GM23338 (cell line): ENCODE measurements at regions not wholly inside any gene's neighbourhood (a gene's known extent, or its start where the extent isn't known, plus 50 kb on each side); places are given as distances from the start of the nearest gene placed in this dataset.

Source experiments
- ATAC-seq: fragments of 200-7000 bp; cut with Tn5 transposase; 3 replicates; pipeline ENCODE4 v1.9.1; 2020
- DNase-seq: peaks from one replicate; pipeline ENCODE4 v3.0.0-alpha.2; 2015; ENCODE audit warnings: low spot score
- H2AFZ ChIP-seq: fragments of 200-600 bp; sonication (generic); 2 replicates; pipeline ENCODE4 v1.8.0; 2016; ENCODE audit warnings: antibody characterized with exemption, mild to moderate bottlenecking, moderate library complexity
- H3F3A ChIP-seq: fragments of 200-600 bp; sonication (generic); replicated peaks from 2 replicates; pipeline ENCODE4 v1.8.0; 2017; ENCODE audit warnings: antibody characterized with exemption, mixed run types, low read depth
- H3K27ac ChIP-seq: fragments of 200-600 bp; sonication (generic); 2 replicates; pipeline ENCODE4 v1.6.1; 2016; ENCODE audit warnings: low read depth
- H3K27me3 ChIP-seq: fragments of 200-600 bp; sonication (generic); 2 replicates; pipeline ENCODE4 v1.8.0; 2016; ENCODE audit warnings: mild to moderate bottlenecking, mixed run types, moderate library complexity; ENCODE audit not compliant: insufficient read depth
- H3K36me3 ChIP-seq: fragments of 200-600 bp; sonication (generic); 2 replicates; pipeline ENCODE4 v1.8.0; 2016; ENCODE audit warnings: mild to moderate bottlenecking; ENCODE audit not compliant: insufficient read depth
- H3K4me1 ChIP-seq: fragments of 200-600 bp; sonication (generic); 2 replicates; pipeline ENCODE4 v1.8.0; 2016; ENCODE audit warnings: mild to moderate bottlenecking, moderate library complexity; ENCODE audit not compliant: insufficient read depth
- H3K4me2 ChIP-seq: fragments of 200-600 bp; sonication (generic); 2 replicates; pipeline ENCODE4 v1.7.1; 2017; ENCODE audit warnings: mixed run types
- H3K4me3 ChIP-seq: fragments of 200-600 bp; sonication (generic); 2 replicates; pipeline ENCODE4 v1.6.1; 2016; ENCODE audit warnings: mixed run types
- H3K79me2 ChIP-seq: fragments of 200-600 bp; sonication (generic); replicated peaks from 2 replicates; pipeline ENCODE4 v1.8.0; 2017; ENCODE audit warnings: mild to moderate bottlenecking; ENCODE audit not compliant: insufficient read depth
- H3K9me2 ChIP-seq: fragments of 200-600 bp; sonication (generic); 2 replicates; pipeline ENCODE4 v1.8.0; 2017; ENCODE audit not compliant: insufficient read depth
- H4K20me1 ChIP-seq: fragments of 200-600 bp; sonication (generic); replicated peaks from 2 replicates; pipeline ENCODE4 v1.8.0; 2017; ENCODE audit warnings: mild to moderate bottlenecking; ENCODE audit not compliant: insufficient read depth
- H3K27ac Mint-ChIP-seq: 2 replicates; pipeline ENCODE4 v1.8.0; 2020; ENCODE audit warnings: inconsistent platforms, mild to moderate bottlenecking, moderate library complexity, mixed read lengths
- H3K27me3 Mint-ChIP-seq: 3 replicates; pipeline ENCODE4 v1.8.0; 2022; ENCODE audit warnings: low read depth, mild to moderate bottlenecking, moderate library complexity, mixed read lengths, inconsistent platforms; ENCODE audit not compliant: insufficient read depth, poor library complexity
- H3K36me3 Mint-ChIP-seq: 3 replicates; pipeline ENCODE4 v1.8.0; 2021; ENCODE audit warnings: low read depth, mild to moderate bottlenecking, inconsistent platforms, moderate library complexity, mixed read lengths
- H3K4me1 Mint-ChIP-seq: 3 replicates; pipeline ENCODE4 v1.8.0; 2020; ENCODE audit warnings: mild to moderate bottlenecking, inconsistent platforms, mixed read lengths
- H3K4me3 Mint-ChIP-seq: 3 replicates; pipeline ENCODE4 v1.8.0; 2021; ENCODE audit warnings: moderate library complexity, mild to moderate bottlenecking, inconsistent platforms, mixed read lengths
- H3K9me3 Mint-ChIP-seq: 3 replicates; pipeline ENCODE4 v1.8.0; 2020; ENCODE audit warnings: moderate library complexity, mild to moderate bottlenecking, inconsistent platforms, mixed read lengths
- CREB1 ChIP-seq: fragments of 250-450 bp; sonication (Bioruptor Pico); IDR thresholded peaks from 2 replicates; pipeline ENCODE4 v1.5.0; 2020; ENCODE audit warnings: low read depth, mild to moderate bottlenecking, moderate library complexity
- EZH2 ChIP-seq: fragments of 200-600 bp; sonication (generic); IDR thresholded peaks from one replicate; pipeline ENCODE4 v1.8.0; 2017; ENCODE audit warnings: antibody characterized with exemption, mild to moderate bottlenecking, low read depth; ENCODE audit not compliant: unreplicated experiment
- EZH2phosphoT487 ChIP-seq: fragments of 200-600 bp; sonication (generic); IDR thresholded peaks from one replicate; pipeline ENCODE4 v1.8.1; 2018; ENCODE audit warnings: antibody characterized with exemption; ENCODE audit not compliant: unreplicated experiment
- JUNB ChIP-seq: IDR thresholded peaks from one replicate; pipeline ENCODE4 v1.6.1; 2016; ENCODE audit warnings: antibody characterized with exemption; ENCODE audit not compliant: unreplicated experiment
- NANOG ChIP-seq: IDR thresholded peaks from 2 replicates; pipeline ENCODE4 v1.6.1; 2016; ENCODE audit warnings: antibody characterized with exemption, borderline replicate concordance
- POLR2AphosphoS5 ChIP-seq: IDR thresholded peaks from 2 replicates; pipeline ENCODE4 v1.6.1; 2016; ENCODE audit warnings: antibody characterized with exemption, low read depth
- STAT1 ChIP-seq: IDR thresholded peaks from one replicate; pipeline ENCODE4 v1.6.1; 2016; ENCODE audit warnings: antibody characterized with exemption; ENCODE audit not compliant: unreplicated experiment
- ZNF114 ChIP-seq: fragments of 250-450 bp; sonication (Bioruptor Pico); IDR thresholded peaks from 2 replicates; pipeline ENCODE4 v1.5.0; 2020; ENCODE audit warnings: mild to moderate bottlenecking, moderate library complexity
- ZNF331 ChIP-seq: fragments of 250-450 bp; sonication (Bioruptor Pico); IDR thresholded peaks from 2 replicates; pipeline ENCODE4 v1.5.0; 2020; ENCODE audit warnings: low read depth, mild to moderate bottlenecking, moderate library complexity
- ZNF462 ChIP-seq: fragments of 250-450 bp; sonication (Bioruptor Pico); IDR thresholded peaks from 2 replicates; pipeline ENCODE4 v1.5.0; 2020; ENCODE audit warnings: mild to moderate bottlenecking, moderate library complexity
- TF ChIP-seq, protein P1 (sequence below): IDR thresholded peaks from one replicate; pipeline ENCODE4 v1.6.1; 2018; ENCODE audit warnings: antibody characterized with exemption; ENCODE audit not compliant: unreplicated experiment
- TF ChIP-seq, protein P2 (sequence below): IDR thresholded peaks from 2 replicates; pipeline ENCODE4 v1.6.1; 2016; ENCODE audit warnings: antibody characterized with exemption
- TF ChIP-seq, protein P3 (sequence below), 2 experiments: fragments of 200-600 bp in 1 of 2; sonication (generic) in 1 of 2; conservative IDR thresholded peaks; 2 replicates each; pipeline versions ENCODE4 v1.5.1 to v1.6.1; 2016 to 2017; ENCODE audit warnings: antibody characterized with exemption in 2 of 2, low read depth in 2 of 2, mild to moderate bottlenecking in 2 of 2, moderate library complexity in 1 of 2

DNA sequence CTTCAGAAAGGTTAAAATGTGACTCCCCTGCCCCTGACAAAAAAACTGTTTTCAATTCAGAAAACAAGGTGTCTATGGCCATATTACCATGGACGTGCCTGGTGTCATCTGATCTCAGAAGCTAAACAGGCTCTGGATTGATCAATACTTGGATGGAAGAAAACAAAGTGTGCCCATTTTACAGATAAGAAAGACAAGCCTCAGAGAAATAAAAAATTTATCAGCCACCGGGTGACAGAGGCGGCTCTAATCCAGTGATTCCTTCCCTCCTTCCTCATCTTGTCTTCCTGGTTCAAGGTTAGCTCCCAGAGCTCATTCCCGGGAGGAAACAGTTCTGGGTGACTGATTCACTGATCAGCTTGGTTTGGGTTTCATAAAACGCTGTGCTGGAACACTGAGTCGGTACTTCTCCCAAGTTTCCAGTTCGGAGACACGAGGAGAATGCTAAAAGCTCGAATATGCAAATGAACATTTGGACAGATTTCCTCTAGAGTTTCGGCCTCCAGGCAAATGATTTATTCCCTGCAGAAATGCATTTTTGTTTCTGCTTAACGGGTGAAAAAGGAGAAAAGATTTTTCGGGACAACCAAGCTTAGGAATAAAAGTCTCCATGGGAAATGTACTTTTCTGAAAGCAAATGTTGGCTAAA, 211.2 kb downstream of the UQCRFS1 start:
- Histone ChIP-seq H3K27ac (no peak overlapping the region), H3K9me2 (no peaks in the 10 kb centered on the region), H4K20me1 (no peaks in the 10 kb centered on the region), H3K4me2 (no peak overlapping the region), H3K4me3 (no peak overlapping the region), H3K4me1 (no peaks in the 10 kb centered on the region), H2AFZ (peak overlapping the region; percentile 25), H3F3A (no peaks in the 10 kb centered on the region), H3K79me2 (no peaks in the 10 kb centered on the region), H3K27me3 (no peaks in the 10 kb centered on the region), H3K36me3 (no peaks in the 10 kb centered on the region)
- ATAC-seq (no peak), DNase-seq (no peak)
- peaks cover 13% of the 10 kb centered on the region for H3K36me3 Mint-ChIP-seq
- no peak for TF ChIP-seq JUNB
- TF ChIP-seq POLR2AphosphoS5: no peak
- TF ChIP-seq ZNF462 (CRISPR knock-in tag): no peak
- TF ChIP-seq ZNF114 (CRISPR knock-in tag): no peak
- TF ChIP-seq, protein P1, sequence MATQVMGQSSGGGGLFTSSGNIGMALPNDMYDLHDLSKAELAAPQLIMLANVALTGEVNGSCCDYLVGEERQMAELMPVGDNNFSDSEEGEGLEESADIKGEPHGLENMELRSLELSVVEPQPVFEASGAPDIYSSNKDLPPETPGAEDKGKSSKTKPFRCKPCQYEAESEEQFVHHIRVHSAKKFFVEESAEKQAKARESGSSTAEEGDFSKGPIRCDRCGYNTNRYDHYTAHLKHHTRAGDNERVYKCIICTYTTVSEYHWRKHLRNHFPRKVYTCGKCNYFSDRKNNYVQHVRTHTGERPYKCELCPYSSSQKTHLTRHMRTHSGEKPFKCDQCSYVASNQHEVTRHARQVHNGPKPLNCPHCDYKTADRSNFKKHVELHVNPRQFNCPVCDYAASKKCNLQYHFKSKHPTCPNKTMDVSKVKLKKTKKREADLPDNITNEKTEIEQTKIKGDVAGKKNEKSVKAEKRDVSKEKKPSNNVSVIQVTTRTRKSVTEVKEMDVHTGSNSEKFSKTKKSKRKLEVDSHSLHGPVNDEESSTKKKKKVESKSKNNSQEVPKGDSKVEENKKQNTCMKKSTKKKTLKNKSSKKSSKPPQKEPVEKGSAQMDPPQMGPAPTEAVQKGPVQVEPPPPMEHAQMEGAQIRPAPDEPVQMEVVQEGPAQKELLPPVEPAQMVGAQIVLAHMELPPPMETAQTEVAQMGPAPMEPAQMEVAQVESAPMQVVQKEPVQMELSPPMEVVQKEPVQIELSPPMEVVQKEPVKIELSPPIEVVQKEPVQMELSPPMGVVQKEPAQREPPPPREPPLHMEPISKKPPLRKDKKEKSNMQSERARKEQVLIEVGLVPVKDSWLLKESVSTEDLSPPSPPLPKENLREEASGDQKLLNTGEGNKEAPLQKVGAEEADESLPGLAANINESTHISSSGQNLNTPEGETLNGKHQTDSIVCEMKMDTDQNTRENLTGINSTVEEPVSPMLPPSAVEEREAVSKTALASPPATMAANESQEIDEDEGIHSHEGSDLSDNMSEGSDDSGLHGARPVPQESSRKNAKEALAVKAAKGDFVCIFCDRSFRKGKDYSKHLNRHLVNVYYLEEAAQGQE: no peak
- no peak for TF ChIP-seq NANOG
- TF ChIP-seq CREB1: no peak
- TF ChIP-seq, protein P2, sequence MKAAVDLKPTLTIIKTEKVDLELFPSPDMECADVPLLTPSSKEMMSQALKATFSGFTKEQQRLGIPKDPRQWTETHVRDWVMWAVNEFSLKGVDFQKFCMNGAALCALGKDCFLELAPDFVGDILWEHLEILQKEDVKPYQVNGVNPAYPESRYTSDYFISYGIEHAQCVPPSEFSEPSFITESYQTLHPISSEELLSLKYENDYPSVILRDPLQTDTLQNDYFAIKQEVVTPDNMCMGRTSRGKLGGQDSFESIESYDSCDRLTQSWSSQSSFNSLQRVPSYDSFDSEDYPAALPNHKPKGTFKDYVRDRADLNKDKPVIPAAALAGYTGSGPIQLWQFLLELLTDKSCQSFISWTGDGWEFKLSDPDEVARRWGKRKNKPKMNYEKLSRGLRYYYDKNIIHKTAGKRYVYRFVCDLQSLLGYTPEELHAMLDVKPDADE: no peak
- TF ChIP-seq ZNF331: no peak
- TF ChIP-seq, protein P3, sequence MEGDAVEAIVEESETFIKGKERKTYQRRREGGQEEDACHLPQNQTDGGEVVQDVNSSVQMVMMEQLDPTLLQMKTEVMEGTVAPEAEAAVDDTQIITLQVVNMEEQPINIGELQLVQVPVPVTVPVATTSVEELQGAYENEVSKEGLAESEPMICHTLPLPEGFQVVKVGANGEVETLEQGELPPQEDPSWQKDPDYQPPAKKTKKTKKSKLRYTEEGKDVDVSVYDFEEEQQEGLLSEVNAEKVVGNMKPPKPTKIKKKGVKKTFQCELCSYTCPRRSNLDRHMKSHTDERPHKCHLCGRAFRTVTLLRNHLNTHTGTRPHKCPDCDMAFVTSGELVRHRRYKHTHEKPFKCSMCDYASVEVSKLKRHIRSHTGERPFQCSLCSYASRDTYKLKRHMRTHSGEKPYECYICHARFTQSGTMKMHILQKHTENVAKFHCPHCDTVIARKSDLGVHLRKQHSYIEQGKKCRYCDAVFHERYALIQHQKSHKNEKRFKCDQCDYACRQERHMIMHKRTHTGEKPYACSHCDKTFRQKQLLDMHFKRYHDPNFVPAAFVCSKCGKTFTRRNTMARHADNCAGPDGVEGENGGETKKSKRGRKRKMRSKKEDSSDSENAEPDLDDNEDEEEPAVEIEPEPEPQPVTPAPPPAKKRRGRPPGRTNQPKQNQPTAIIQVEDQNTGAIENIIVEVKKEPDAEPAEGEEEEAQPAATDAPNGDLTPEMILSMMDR (conservative IDR thresholded peaks at IDR 0.05; ENCODE audit: low read depth in 2 of 2): no peak
- no peak for TF ChIP-seq EZH2phosphoT487
- TF ChIP-seq EZH2: no peak
- TF ChIP-seq STAT1: no peak
- no peak overlapping the region for H3K27ac Mint-ChIP-seq
- peaks cover 11% of the 10 kb centered on the region for H3K27me3 Mint-ChIP-seq
- H3K4me1 Mint-ChIP-seq: peaks cover 18% of the 10 kb centered on the region
- peaks cover 20% of the 10 kb centered on the region for H3K9me3 Mint-ChIP-seq
- H3K4me3 Mint-ChIP-seq: no peak overlapping the region
